Activated CD4-positive, alpha-beta T cell treated with anti-CD3 and anti-CD28 coated beads, Interleukin-2, amount 10 ng/mL, durations not matched to agents 7 days and 5 days (primary cell): ENCODE measurements at regions not wholly inside any gene's neighbourhood (a gene's known extent, or its start where the extent isn't known, plus 50 kb on each side); places are given as distances from the start of the nearest gene placed in this dataset.

Experiments
- CTCF ChIA-PET: fragments of 350-600 bp; sonication (Branson Sonifier 250); formaldehyde crosslinking; loops from one replicate; lab custom pipeline; 2021; ENCODE audit warnings: antibody characterized with exemption; lab: Charles Lee
- POLR2A ChIA-PET: fragments of 350-600 bp; sonication (Branson Sonifier 250); formaldehyde crosslinking; loops from one replicate; lab custom pipeline; 2021; ENCODE audit warnings: antibody characterized with exemption; lab: Charles Lee
- DNase-seq: peaks from one replicate; pipeline ENCODE4 v3.0.0-alpha.2; 2020
- H3K27ac Mint-ChIP-seq: one replicate; pipeline ENCODE4 v1.8.0; 2021; ENCODE audit warnings: mild to moderate bottlenecking, moderate library complexity, mixed read lengths
- H3K27me3 Mint-ChIP-seq: one replicate; pipeline ENCODE4 v1.8.0; 2021; ENCODE audit warnings: mixed read lengths
- H3K36me3 Mint-ChIP-seq: one replicate; pipeline ENCODE4 v1.8.0; 2021; ENCODE audit warnings: low read depth, mixed read lengths
- H3K4me1 Mint-ChIP-seq: one replicate; pipeline ENCODE4 v1.8.0; 2021; ENCODE audit warnings: mixed read lengths
- H3K4me3 Mint-ChIP-seq: one replicate; pipeline ENCODE4 v1.8.0; 2021; ENCODE audit warnings: mild to moderate bottlenecking, moderate library complexity, mixed read lengths
- H3K9me3 Mint-ChIP-seq: one replicate; pipeline ENCODE4 v1.8.0; 2021; ENCODE audit warnings: mixed read lengths

GRCh38 chr7:148521271-148521670, 69.3 kb upstream of the C7orf33 start:
- Mint-ChIP-seq H3K27me3 (peaks cover 46% of the 10 kb centered on the region), H3K36me3 (no peaks in the 10 kb centered on the region), H3K4me1 (no peaks in the 10 kb centered on the region), H3K4me3 (no peak overlapping the region), H3K27ac (no peak overlapping the region), H3K9me3 (no peaks in the 10 kb centered on the region)
- no peak for DNase-seq
- ChIA-PET CTCF (no interaction called here), POLR2A (interaction anchor here (0.6 kb wide), 1 partner anchor 43 kb away, joined by 3 read pairs; no protein-coding TSS in a partner anchor)

- Mint-ChIP-seq H3K9me3 (no peaks in the 10 kb centered on the region), H3K4me3 (no peak overlapping the region), H3K36me3 (no peaks in the 10 kb centered on the region), H3K27me3 (peaks cover 46% of the 10 kb centered on the region), H3K4me1 (peaks cover 3% of the 10 kb centered on the region), H3K27ac (no peak overlapping the region)
- ChIA-PET POLR2A (no interaction called here), CTCF (no interaction called here)
- DNase-seq = no peak
Observed at GRCh38 chr7:148523550-148523949, 67.0 kb upstream of the C7orf33 start.

DNA sequence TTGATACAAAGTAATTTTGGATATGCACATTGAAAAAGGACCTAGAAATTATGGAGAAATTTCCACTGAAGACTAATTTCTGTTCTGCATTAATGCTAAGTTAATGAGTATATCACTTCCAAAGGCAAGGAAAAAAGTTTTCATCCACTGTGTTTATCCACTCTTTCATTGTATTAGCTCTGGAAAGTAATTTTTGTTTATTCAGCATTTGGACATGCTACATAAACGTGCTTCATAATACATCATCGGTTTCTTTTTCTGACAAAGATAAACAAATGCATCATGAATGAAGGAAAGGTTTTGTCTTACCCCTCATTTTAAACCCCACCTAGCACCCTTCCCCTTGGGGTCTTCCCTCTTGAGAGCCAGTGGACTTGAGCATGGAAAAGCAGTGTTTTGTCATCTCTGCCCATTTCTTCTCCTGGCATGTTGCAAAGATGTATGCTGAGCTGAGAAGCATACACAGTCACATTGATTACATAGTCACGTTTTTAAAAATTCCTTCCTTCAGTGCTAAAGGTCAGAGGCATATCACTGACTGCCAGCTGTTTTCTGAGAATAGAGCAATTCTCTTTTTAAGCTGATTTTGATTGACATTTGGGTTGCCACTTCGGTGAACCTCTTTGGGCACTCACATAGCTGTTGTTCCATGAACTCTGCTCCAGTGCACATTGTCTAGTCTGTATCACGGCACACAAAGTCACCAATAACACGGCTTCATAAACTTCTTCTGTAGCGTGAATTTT, 65.9 kb upstream of the C7orf33 start:
- peaks cover 3% of the 10 kb centered on the region for H3K4me1 Mint-ChIP-seq
- H3K27ac Mint-ChIP-seq = no peak overlapping the region
- peaks cover 43% of the 10 kb centered on the region for H3K27me3 Mint-ChIP-seq
- no peaks in the 10 kb centered on the region for H3K9me3 Mint-ChIP-seq
- CTCF ChIA-PET = interaction anchor here (0.6 kb wide), 1 partner anchor 13 kb away, joined by 3 read pairs; no protein-coding TSS in a partner anchor
- DNase-seq = no peak
- POLR2A ChIA-PET = no interaction called here
- no peaks in the 10 kb centered on the region for H3K36me3 Mint-ChIP-seq
- no peak overlapping the region for H3K4me3 Mint-ChIP-seq

- H3K4me1 Mint-ChIP-seq = peaks cover 3% of the 10 kb centered on the region
- no peaks in the 10 kb centered on the region for H3K36me3 Mint-ChIP-seq
- DNase-seq = peak; percentile 94
- ChIA-PET CTCF (interaction anchor here (1.3 to 1.5 kb wide), 2 partner anchors 28 to 435 kb away, joined by 3 to 5 read pairs; no protein-coding TSS in a partner anchor), POLR2A (no interaction called here)
- H3K27me3 Mint-ChIP-seq = peaks cover 48% of the 10 kb centered on the region
- H3K4me3 Mint-ChIP-seq = no peak overlapping the region
- H3K27ac Mint-ChIP-seq = no peak overlapping the region
- no peaks in the 10 kb centered on the region for H3K9me3 Mint-ChIP-seq
Observed at GRCh38 chr7:148527717-148528168, 62.8 kb upstream of the C7orf33 start.

DNA sequence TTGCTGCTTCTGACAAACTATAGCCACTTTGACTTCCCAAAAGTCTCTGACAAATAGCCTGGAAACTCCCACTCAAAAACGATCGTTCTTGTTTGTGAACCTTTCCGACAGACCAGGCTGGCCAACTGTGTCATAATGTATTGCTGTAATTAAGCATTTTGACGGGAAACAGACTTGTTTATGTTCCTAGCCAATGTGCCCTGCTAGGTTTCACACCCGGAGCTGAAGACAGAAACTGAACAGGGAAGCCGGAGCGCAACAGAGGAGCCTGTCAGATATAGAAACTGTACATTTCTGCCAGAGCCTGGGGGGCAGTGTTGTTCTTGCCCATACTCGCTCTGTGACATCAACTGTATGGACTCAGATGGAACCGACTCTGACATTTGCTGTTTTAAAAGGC, 55.3 kb upstream of the C7orf33 start:
- peaks cover 5% of the 10 kb centered on the region for H3K4me1 Mint-ChIP-seq
- ChIA-PET CTCF (interaction anchor here (0.9 to 1.0 kb wide), 2 partner anchors 8 to 87 kb away, joined by 3 read pairs; no protein-coding TSS in a partner anchor), POLR2A (no interaction called here)
- no peak overlapping the region for H3K4me3 Mint-ChIP-seq
- no peak overlapping the region for H3K27ac Mint-ChIP-seq
- no peaks in the 10 kb centered on the region for H3K36me3 Mint-ChIP-seq
- no peaks in the 10 kb centered on the region for H3K9me3 Mint-ChIP-seq
- H3K27me3 Mint-ChIP-seq = peaks cover 27% of the 10 kb centered on the region
- peak; percentile 21 for DNase-seq

- no peaks in the 10 kb centered on the region for H3K9me3 Mint-ChIP-seq
- peaks cover 13% of the 10 kb centered on the region for H3K27me3 Mint-ChIP-seq
- H3K36me3 Mint-ChIP-seq = no peaks in the 10 kb centered on the region
- POLR2A ChIA-PET = no interaction called here
- CTCF ChIA-PET = no interaction called here
- no peak overlapping the region for H3K4me3 Mint-ChIP-seq
- H3K4me1 Mint-ChIP-seq = peaks cover 5% of the 10 kb centered on the region
- no peak overlapping the region for H3K27ac Mint-ChIP-seq
- DNase-seq = no peak
Observed at GRCh38 chr7:148537435-148537834, 53.1 kb upstream of the C7orf33 start.

DNA sequence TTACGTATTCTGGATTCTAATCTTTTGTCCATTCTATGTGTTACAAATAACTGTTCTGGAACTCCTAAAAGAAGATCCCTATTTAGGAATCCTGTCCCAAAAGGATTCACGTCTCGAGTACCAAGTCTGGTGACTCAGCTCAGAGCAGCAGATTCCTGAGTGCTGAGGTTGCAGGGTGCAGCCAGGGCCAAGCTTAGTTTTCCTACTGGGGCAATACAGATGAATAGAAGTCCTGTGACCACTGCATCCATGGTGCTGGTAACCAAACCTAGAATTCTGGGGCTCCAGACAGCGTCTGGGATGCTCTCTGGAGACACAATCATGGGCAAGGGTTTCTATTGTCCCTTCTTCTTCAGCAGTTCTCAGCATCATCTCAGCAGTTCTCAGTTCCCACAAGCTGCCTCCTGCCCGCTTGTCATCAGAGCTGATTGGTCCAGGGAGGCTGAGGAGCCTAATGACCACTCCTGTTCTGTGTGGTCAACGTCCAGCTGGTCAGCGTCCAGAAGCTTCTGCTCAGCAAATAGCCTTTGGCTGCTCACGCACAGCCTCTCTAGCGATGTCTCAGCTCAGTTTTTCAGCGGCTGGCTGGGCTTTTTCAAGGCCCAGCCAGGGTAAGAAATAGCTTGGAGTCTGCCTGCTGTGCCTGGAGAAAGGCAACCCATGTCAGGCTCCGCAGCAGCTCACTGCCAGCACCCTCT, 50.4 kb upstream of the C7orf33 start:
- CTCF ChIA-PET = no interaction called here

More for the DNA sequence above, 50.4 kb upstream of the C7orf33 start:
- no peak for DNase-seq
- POLR2A ChIA-PET = no interaction called here
- Mint-ChIP-seq H3K4me3 (no peak overlapping the region), H3K4me1 (peaks cover 3% of the 10 kb centered on the region), H3K36me3 (no peaks in the 10 kb centered on the region), H3K27me3 (peaks cover 5% of the 10 kb centered on the region), H3K9me3 (no peaks in the 10 kb centered on the region), H3K27ac (no peak overlapping the region)
